HEK293 (cell line): ENCODE measurements at regions not wholly inside any gene's neighbourhood (a gene's known extent, or its start where the extent isn't known, plus 50 kb on each side); places are given as distances from the start of the nearest gene placed in this dataset.

Experiments
- CTCF ChIA-PET: fragments of 350-600 bp; formaldehyde crosslinking; extraction: SDS; loops from one replicate; lab custom pipeline; 2021; ENCODE audit warnings: antibody characterized with exemption; lab: Yijun Ruan, JAX
- POLR2A ChIA-PET: fragments of 300-600 bp; formaldehyde crosslinking; extraction: SDS; loops from one replicate; lab custom pipeline; 2020; ENCODE audit warnings: antibody characterized with exemption, inconsistent platforms; lab: Yijun Ruan, JAX
- H3K27ac ChIP-seq: fragments of 200-500 bp; sonication (Bioruptor generic); 2 replicates; pipeline ENCODE4 v1.5.1; 2014; ENCODE audit warnings: low read depth, low read length, control low read depth, inconsistent platforms; ENCODE audit errors: extremely low read depth
- H3K36me3 ChIP-seq, 2 experiments: fragments of 200-500 bp in 1 of 2; sonication (Bioruptor generic) in 1 of 2; 1 replicate in 1 of 2; 2 replicates in 1 of 2; pipeline ENCODE4 v1.5.1; 2014 to 2017; ENCODE audit warnings: inconsistent platforms in 2 of 2, low read length in 2 of 2; ENCODE audit not compliant: control insufficient read depth in 2 of 2, insufficient read depth in 1 of 2
- H3K4me1 ChIP-seq: fragments of 200-500 bp; sonication (Bioruptor generic); 2 replicates; pipeline ENCODE4 v1.5.1; 2014; ENCODE audit warnings: mild to moderate bottlenecking, low read length, inconsistent platforms; ENCODE audit not compliant: control insufficient read depth, insufficient read depth
- H3K4me3 ChIP-seq: 2 replicates; pipeline ENCODE4 v1.5.1; 2011; ENCODE audit warnings: low read depth, mild to moderate bottlenecking, control low read depth, low read length, moderate library complexity
- H3K9me3 ChIP-seq: fragments of 200-500 bp; sonication (Bioruptor generic); 2 replicates; pipeline ENCODE4 v1.5.1; 2014; ENCODE audit warnings: low read depth, low read length, inconsistent platforms; ENCODE audit not compliant: control insufficient read depth, insufficient read depth
- BCL11A ChIP-seq: fragments of 450-650 bp; formaldehyde crosslinking; IDR thresholded peaks from 2 replicates; pipeline ENCODE4 v1.5.1; 2016; ENCODE audit warnings: low read depth, missing biosample characterization, missing genetic modification characterization
- OVOL3 ChIP-seq: fragments of 450-650 bp; formaldehyde crosslinking; IDR thresholded peaks from 2 replicates; pipeline ENCODE4 v1.5.1; 2016; ENCODE audit warnings: missing biosample characterization, missing genetic modification characterization
- WT1 ChIP-seq: fragments of 450-650 bp; formaldehyde crosslinking; IDR thresholded peaks from 2 replicates; pipeline ENCODE4 v1.5.1; 2016; ENCODE audit warnings: missing biosample characterization, missing genetic modification characterization
- YY1 ChIP-seq: fragments of 450-650 bp; formaldehyde crosslinking; IDR thresholded peaks from 2 replicates; pipeline ENCODE4 v1.5.1; 2018; ENCODE audit warnings: missing biosample characterization, missing genetic modification characterization
- YY2 ChIP-seq: fragments of 450-650 bp; formaldehyde crosslinking; IDR thresholded peaks from 2 replicates; pipeline ENCODE4 v1.5.1; 2016; ENCODE audit warnings: missing biosample characterization, missing genetic modification characterization
- ZBTB21 ChIP-seq: fragments of 450-650 bp; formaldehyde crosslinking; IDR thresholded peaks from 2 replicates; pipeline ENCODE4 v1.5.1; 2017; ENCODE audit warnings: missing biosample characterization, missing genetic modification characterization
- ZIC2 ChIP-seq: fragments of 450-650 bp; formaldehyde crosslinking; IDR thresholded peaks from 2 replicates; pipeline ENCODE4 v1.5.1; 2016; ENCODE audit warnings: missing biosample characterization, missing genetic modification characterization
- ZNF132 ChIP-seq: fragments of 450-650 bp; formaldehyde crosslinking; IDR thresholded peaks from 2 replicates; pipeline ENCODE4 v1.5.1; 2017; ENCODE audit warnings: missing biosample characterization, missing genetic modification characterization, borderline replicate concordance
- ZNF155 ChIP-seq: fragments of 450-650 bp; formaldehyde crosslinking; IDR thresholded peaks from 2 replicates; pipeline ENCODE4 v1.5.1; 2016; ENCODE audit warnings: missing biosample characterization, missing genetic modification characterization
- ZNF174 ChIP-seq: fragments of 450-650 bp; formaldehyde crosslinking; IDR thresholded peaks from 2 replicates; pipeline ENCODE4 v1.5.0; 2017; ENCODE audit warnings: missing biosample characterization, mild to moderate bottlenecking, missing genetic modification characterization
- ZNF19 ChIP-seq: fragments of 450-650 bp; formaldehyde crosslinking; IDR thresholded peaks from 2 replicates; pipeline ENCODE4; 2016; ENCODE audit warnings: missing biosample characterization, missing genetic modification characterization, low read depth
- ZNF223 ChIP-seq: fragments of 450-650 bp; formaldehyde crosslinking; IDR thresholded peaks from 2 replicates; pipeline ENCODE4 v1.5.1; 2016; ENCODE audit warnings: missing biosample characterization, missing genetic modification characterization
- ZNF274 ChIP-seq, 2 experiments: fragments of 200-500 bp in 1 of 2; fragments of 450-650 bp in 1 of 2; sonication (Bioruptor generic) in 1 of 2; formaldehyde crosslinking in 1 of 2; IDR thresholded peaks; 2 replicates each; pipeline versions ENCODE4 v1.5.1 to v1.6.1; 2014 to 2016; ENCODE audit warnings: borderline replicate concordance in 1 of 2, inconsistent platforms in 1 of 2, low read length in 1 of 2, missing biosample characterization in 1 of 2, missing genetic modification characterization in 1 of 2
- ZNF302 ChIP-seq: fragments of 450-650 bp; formaldehyde crosslinking; IDR thresholded peaks from 2 replicates; pipeline ENCODE4 v1.5.1; 2016; ENCODE audit warnings: missing biosample characterization, missing genetic modification characterization, low read depth
- ZNF529 ChIP-seq: fragments of 450-650 bp; formaldehyde crosslinking; IDR thresholded peaks from 2 replicates; pipeline ENCODE4 v1.5.1; 2017; ENCODE audit warnings: missing genetic modification characterization, missing biosample characterization; ENCODE audit not compliant: insufficient replicate concordance
- ZNF530 ChIP-seq: fragments of 450-650 bp; formaldehyde crosslinking; IDR thresholded peaks from 2 replicates; pipeline ENCODE4 v1.5.1; 2016; ENCODE audit warnings: low read depth, missing biosample characterization, missing genetic modification characterization
- ZNF548 ChIP-seq: fragments of 450-650 bp; formaldehyde crosslinking; IDR thresholded peaks from 2 replicates; pipeline ENCODE4 v1.5.1; 2016; ENCODE audit warnings: missing biosample characterization, missing genetic modification characterization
- ZNF558 ChIP-seq: fragments of 450-650 bp; formaldehyde crosslinking; IDR thresholded peaks from 2 replicates; pipeline ENCODE4 v1.5.1; 2016; ENCODE audit warnings: missing biosample characterization, missing genetic modification characterization
- ZNF610 ChIP-seq: fragments of 450-650 bp; formaldehyde crosslinking; IDR thresholded peaks from 2 replicates; pipeline ENCODE4 v1.5.1; 2016; ENCODE audit warnings: missing biosample characterization, missing genetic modification characterization, borderline replicate concordance
- ZNF677 ChIP-seq: fragments of 450-650 bp; IDR thresholded peaks from 2 replicates; pipeline ENCODE4 v1.5.0; 2018; ENCODE audit warnings: missing biosample characterization, mild to moderate bottlenecking, missing genetic modification characterization, moderate library complexity
- ZNF707 ChIP-seq: fragments of 450-650 bp; formaldehyde crosslinking; IDR thresholded peaks from 2 replicates; pipeline ENCODE4 v1.5.1; 2016; ENCODE audit warnings: missing biosample characterization, missing genetic modification characterization
- ZNF843 ChIP-seq: fragments of 450-650 bp; formaldehyde crosslinking; IDR thresholded peaks from 2 replicates; pipeline ENCODE4 v1.5.1; 2016; ENCODE audit warnings: missing biosample characterization, missing genetic modification characterization
- TF ChIP-seq, protein P1 (sequence below): fragments of 450-650 bp; formaldehyde crosslinking; IDR thresholded peaks from 2 replicates; pipeline ENCODE4 v1.5.1; 2017; ENCODE audit warnings: missing biosample characterization, missing genetic modification characterization
- TF ChIP-seq, protein P2 (sequence below): fragments of 450-650 bp; formaldehyde crosslinking; IDR thresholded peaks from 2 replicates; pipeline ENCODE4 v1.5.1; 2016; ENCODE audit warnings: missing biosample characterization, missing genetic modification characterization
- TF ChIP-seq, protein P3 (sequence below): fragments of 450-650 bp; formaldehyde crosslinking; IDR thresholded peaks from 2 replicates; pipeline ENCODE4 v1.5.1; 2016; ENCODE audit warnings: missing biosample characterization, missing genetic modification characterization
- TF ChIP-seq, protein P4 (sequence below): fragments of 450-650 bp; formaldehyde crosslinking; IDR thresholded peaks from 2 replicates; pipeline ENCODE4 v1.5.1; 2017; ENCODE audit warnings: missing biosample characterization, missing genetic modification characterization
- TF ChIP-seq, protein P5 (sequence below): fragments of 450-650 bp; formaldehyde crosslinking; IDR thresholded peaks from 2 replicates; pipeline ENCODE4 v1.5.1; 2016; ENCODE audit warnings: missing biosample characterization, missing genetic modification characterization
- TF ChIP-seq, protein P6 (sequence below): fragments of 450-650 bp; formaldehyde crosslinking; IDR thresholded peaks from 2 replicates; pipeline ENCODE4 v1.5.1; 2017; ENCODE audit warnings: missing biosample characterization, missing genetic modification characterization

DNA sequence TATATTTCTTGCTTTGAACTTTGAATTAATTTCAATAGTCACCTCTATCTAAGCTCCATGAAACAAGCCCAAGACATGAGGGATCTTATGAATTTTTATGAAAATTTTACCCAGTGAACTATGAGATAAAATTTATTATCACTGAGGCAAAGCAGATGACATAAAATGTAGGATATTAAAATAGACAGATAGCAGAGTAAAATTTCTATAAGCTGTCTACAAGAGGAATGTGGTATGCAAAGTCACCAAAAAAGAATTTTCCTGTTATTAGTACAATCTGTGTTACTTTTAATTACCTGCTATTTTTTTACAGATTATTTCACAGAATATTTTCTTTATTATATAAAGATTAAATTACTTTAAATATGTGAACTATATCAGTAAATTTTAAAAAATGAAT, 2312.6 kb downstream of the PCDH9 start:
- TF ChIP-seq, protein P1, sequence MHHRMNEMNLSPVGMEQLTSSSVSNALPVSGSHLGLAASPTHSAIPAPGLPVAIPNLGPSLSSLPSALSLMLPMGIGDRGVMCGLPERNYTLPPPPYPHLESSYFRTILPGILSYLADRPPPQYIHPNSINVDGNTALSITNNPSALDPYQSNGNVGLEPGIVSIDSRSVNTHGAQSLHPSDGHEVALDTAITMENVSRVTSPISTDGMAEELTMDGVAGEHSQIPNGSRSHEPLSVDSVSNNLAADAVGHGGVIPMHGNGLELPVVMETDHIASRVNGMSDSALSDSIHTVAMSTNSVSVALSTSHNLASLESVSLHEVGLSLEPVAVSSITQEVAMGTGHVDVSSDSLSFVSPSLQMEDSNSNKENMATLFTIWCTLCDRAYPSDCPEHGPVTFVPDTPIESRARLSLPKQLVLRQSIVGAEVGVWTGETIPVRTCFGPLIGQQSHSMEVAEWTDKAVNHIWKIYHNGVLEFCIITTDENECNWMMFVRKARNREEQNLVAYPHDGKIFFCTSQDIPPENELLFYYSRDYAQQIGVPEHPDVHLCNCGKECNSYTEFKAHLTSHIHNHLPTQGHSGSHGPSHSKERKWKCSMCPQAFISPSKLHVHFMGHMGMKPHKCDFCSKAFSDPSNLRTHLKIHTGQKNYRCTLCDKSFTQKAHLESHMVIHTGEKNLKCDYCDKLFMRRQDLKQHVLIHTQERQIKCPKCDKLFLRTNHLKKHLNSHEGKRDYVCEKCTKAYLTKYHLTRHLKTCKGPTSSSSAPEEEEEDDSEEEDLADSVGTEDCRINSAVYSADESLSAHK (tag by site-specific recombination) = no peak
- TF ChIP-seq ZNF677 (tag by site-specific recombination) (no peak), ZNF274 (IDR thresholded peaks at IDR 0.05; ENCODE audit: low read length) (no peak), ZNF274 (tag by site-specific recombination; IDR thresholded peaks at IDR 0.05; ENCODE audit: borderline replicate concordance) (no peak), ZIC2 (no peak), BCL11A (tag by site-specific recombination) (no peak), ZBTB21 (tag by site-specific recombination) (no peak), ZNF530 (tag by site-specific recombination) (no peak), ZNF558 (tag by site-specific recombination) (no peak), ZNF155 (tag by site-specific recombination) (no peak)
- TF ChIP-seq, protein P2, sequence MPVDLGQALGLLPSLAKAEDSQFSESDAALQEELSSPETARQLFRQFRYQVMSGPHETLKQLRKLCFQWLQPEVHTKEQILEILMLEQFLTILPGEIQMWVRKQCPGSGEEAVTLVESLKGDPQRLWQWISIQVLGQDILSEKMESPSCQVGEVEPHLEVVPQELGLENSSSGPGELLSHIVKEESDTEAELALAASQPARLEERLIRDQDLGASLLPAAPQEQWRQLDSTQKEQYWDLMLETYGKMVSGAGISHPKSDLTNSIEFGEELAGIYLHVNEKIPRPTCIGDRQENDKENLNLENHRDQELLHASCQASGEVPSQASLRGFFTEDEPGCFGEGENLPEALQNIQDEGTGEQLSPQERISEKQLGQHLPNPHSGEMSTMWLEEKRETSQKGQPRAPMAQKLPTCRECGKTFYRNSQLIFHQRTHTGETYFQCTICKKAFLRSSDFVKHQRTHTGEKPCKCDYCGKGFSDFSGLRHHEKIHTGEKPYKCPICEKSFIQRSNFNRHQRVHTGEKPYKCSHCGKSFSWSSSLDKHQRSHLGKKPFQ = no peak
- TF ChIP-seq, protein P3, sequence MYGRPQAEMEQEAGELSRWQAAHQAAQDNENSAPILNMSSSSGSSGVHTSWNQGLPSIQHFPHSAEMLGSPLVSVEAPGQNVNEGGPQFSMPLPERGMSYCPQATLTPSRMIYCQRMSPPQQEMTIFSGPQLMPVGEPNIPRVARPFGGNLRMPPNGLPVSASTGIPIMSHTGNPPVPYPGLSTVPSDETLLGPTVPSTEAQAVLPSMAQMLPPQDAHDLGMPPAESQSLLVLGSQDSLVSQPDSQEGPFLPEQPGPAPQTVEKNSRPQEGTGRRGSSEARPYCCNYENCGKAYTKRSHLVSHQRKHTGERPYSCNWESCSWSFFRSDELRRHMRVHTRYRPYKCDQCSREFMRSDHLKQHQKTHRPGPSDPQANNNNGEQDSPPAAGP (tag by site-specific recombination) = no peak
- H3K4me3 ChIP-seq = no peak overlapping the region
- CTCF ChIA-PET = no interaction called here
- H3K9me3 ChIP-seq = no peaks in the 10 kb centered on the region
- H3K4me1 ChIP-seq = no peaks in the 10 kb centered on the region
- POLR2A ChIA-PET = no interaction called here
- no peak overlapping the region for H3K27ac ChIP-seq
- no peaks in the 10 kb centered on the region for H3K36me3 ChIP-seq

DNA sequence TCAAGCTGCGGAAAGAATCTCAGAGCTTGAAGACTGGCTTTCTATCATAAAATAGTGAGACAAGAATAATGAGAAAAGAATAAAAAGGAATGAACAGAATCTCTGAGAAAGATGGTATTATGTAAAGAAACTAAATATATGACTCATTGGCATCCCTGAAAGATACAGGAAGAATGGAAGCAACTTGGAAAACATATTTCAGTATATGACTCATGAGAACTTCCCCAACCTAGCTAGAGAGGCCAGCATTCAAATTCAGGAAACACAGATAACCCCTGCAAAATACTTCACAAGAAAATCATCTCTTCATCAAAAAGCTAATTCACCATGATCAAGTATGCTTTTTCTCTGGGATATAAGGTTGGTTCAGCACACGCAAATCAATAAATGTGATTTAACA, 2318.0 kb downstream of the PCDH9 start:
- no peak for TF ChIP-seq WT1 (tag by site-specific recombination)
- no peak for TF ChIP-seq ZNF174 (tag by site-specific recombination)
- no peak for TF ChIP-seq ZNF548 (tag by site-specific recombination)
- TF ChIP-seq, protein P4, sequence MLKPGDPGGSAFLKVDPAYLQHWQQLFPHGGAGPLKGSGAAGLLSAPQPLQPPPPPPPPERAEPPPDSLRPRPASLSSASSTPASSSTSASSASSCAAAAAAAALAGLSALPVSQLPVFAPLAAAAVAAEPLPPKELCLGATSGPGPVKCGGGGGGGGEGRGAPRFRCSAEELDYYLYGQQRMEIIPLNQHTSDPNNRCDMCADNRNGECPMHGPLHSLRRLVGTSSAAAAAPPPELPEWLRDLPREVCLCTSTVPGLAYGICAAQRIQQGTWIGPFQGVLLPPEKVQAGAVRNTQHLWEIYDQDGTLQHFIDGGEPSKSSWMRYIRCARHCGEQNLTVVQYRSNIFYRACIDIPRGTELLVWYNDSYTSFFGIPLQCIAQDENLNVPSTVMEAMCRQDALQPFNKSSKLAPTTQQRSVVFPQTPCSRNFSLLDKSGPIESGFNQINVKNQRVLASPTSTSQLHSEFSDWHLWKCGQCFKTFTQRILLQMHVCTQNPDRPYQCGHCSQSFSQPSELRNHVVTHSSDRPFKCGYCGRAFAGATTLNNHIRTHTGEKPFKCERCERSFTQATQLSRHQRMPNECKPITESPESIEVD (tag by site-specific recombination) = no peak
- TF ChIP-seq OVOL3 (tag by site-specific recombination) = no peak
- TF ChIP-seq, protein P5, sequence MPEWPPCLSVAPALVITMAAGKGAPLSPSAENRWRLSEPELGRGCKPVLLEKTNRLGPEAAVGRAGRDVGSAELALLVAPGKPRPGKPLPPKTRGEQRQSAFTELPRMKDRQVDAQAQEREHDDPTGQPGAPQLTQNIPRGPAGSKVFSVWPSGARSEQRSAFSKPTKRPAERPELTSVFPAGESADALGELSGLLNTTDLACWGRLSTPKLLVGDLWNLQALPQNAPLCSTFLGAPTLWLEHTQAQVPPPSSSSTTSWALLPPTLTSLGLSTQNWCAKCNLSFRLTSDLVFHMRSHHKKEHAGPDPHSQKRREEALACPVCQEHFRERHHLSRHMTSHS = no peak
- no peak for TF ChIP-seq ZNF132 (tag by site-specific recombination)
- TF ChIP-seq ZNF843 (tag by site-specific recombination) = no peak
- TF ChIP-seq ZNF707 (tag by site-specific recombination) = no peak
- TF ChIP-seq YY2 (tag by site-specific recombination) = no peak
- no peak for TF ChIP-seq YY1 (tag by site-specific recombination)
- TF ChIP-seq, protein P6, sequence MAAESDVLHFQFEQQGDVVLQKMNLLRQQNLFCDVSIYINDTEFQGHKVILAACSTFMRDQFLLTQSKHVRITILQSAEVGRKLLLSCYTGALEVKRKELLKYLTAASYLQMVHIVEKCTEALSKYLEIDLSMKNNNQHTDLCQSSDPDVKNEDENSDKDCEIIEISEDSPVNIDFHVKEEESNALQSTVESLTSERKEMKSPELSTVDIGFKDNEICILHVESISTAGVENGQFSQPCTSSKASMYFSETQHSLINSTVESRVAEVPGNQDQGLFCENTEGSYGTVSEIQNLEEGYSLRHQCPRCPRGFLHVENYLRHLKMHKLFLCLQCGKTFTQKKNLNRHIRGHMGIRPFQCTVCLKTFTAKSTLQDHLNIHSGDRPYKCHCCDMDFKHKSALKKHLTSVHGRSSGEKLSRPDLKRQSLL (tag by site-specific recombination) = no peak
- no peak for TF ChIP-seq ZNF223 (tag by site-specific recombination)
- TF ChIP-seq ZNF610 (tag by site-specific recombination) = no peak
- TF ChIP-seq ZNF302 = no peak
- TF ChIP-seq ZNF19 (tag by site-specific recombination) = no peak
- TF ChIP-seq ZNF529 (tag by site-specific recombination) = no peak
- no peaks in the 10 kb centered on the region for H3K4me1 ChIP-seq
- no peaks in the 10 kb centered on the region for H3K9me3 ChIP-seq
- no peak overlapping the region for H3K4me3 ChIP-seq
- CTCF ChIA-PET = no interaction called here
- no peaks in the 10 kb centered on the region for H3K36me3 ChIP-seq
- POLR2A ChIA-PET = no interaction called here
- no peak overlapping the region for H3K27ac ChIP-seq
